GM19467 (cell line): ENCODE measurements at regions not wholly inside any gene's neighbourhood (a gene's known extent, or its start where the extent isn't known, plus 50 kb on each side); places are given as distances from the start of the nearest gene placed in this dataset.

Experiments
- ATAC-seq: cut with Tn5 transposase; IDR thresholded peaks from one replicate; pipeline ENCODE4 v1.9.1; 2021; ENCODE audit warnings: mild to moderate bottlenecking, moderate library complexity; ENCODE audit not compliant: unreplicated experiment

DNA sequence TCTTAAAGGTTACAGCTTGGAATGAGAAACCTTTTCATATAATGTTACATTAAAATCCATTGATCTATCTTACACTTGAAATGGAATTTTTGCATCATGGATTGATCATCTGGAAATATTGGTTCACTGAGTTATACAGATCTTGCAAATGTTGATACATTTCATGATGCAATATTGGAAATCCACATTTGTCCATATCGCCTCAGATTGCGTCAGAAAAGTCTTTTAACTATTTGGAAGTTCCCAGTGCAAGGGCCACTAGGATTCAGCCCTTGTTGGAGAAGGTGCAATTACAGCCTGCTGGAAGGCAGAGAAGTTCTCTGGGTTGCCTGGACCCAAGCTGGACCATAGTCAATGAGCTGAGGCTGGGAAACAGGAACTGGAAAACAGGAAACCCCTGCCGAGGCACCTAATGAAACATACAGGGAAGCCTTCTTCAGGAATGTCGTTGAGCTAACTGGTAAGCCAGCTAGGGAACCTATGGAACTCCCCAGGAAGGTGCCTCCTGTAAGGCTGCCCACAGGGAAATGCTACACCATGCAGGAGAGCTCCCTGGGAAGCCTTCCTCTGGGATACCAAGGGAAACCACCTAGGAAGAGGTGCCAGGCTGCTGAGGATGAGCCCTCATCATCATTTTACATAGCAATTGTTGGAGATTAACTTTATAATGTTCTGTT lies 600.4 kb upstream of the CADM1 start:
- no peak for ATAC-seq

DNA sequence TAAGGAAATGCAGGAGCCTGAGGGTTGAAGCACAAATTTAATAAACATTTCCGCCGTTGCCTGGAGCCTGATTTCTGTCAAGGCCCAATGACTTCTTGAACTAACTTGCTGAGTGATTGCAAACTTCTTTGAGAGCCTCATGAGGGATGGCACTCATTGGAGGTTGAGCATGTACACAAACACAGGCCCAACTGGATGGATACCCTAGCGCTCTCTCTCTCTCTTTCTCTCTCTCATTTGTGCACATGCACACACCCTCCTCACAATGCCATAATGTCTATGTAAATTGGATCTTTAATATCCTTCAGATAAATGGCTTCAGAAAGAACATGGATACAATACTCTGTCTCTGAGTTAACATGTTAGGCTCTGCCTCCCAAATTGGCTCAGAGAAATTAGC lies 597.7 kb upstream of the CADM1 start:
- ATAC-seq = no peak

DNA sequence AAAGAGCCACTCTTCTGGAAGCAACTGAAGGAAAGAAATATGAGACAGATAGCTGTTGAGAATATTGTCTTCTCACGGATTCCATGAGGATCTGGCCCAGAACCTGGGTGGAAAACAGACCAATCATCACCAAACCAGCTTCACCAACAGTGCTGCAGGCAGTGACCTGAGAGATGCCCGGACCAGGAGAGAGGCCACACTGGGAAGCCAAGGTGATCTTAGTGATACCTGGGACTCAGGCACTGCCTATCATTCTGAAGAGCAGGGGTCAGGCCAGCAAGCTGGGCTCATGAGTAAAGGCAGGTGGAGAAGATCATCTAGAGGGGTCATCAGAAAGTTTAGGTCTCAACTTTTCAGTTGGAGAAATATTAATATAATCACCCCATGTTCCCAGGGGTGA lies 595.8 kb upstream of the CADM1 start:
- ATAC-seq = no peak

DNA sequence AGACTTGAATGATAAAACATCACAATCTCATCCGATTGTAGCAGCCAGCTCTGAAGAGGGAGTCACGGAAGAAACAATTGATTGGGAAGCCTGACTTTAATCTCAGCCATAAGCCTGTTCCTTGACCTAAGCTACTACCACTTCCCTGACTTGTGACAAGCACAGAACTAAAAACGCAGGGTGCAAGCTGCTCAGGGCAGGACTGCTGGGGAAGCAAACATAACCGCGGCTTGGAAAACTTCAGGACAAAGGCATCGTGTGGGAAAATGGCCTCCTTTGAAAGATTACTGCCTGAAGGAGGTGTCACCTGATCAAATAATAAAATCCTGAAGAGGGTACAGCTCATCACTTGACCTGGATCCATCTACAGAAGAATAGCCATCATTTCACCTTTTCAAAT lies 595.3 kb upstream of the CADM1 start:
- ATAC-seq = no peak

DNA sequence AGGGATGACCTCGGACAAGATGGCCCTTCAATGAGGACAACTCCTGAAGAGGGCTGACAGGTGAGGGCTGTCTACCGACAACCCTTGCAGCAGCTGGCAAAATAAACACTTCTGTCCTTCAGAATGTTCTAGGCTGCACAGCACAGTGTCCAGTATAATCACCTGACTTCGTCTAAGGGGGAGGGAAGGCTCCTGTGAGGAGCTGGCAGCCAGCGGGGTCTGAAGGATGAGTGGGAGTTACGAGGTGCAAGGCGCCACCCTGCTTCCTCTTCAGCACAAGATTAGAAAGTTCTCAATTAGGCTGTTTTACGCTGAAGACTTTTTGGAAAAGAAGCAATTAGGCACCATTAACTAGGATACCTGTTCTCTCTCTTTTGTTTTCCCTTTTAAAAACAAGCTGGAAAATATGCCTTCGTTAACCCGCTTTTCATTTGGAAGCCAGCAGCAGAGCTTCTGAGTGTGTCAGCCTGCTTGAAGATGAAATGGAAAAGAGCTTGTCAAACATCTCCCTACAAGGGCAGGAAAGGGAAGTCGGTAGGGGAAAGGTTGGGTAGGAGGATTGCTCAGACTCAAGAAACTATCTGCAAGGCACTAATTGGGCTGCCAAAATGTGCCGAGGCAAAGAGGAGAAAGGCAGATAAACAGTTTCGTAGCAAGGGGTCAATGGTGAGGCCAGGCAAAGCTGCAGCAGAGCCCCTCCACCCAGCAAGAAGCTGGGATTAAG lies 592.2 kb upstream of the CADM1 start:
- no peak for ATAC-seq

DNA sequence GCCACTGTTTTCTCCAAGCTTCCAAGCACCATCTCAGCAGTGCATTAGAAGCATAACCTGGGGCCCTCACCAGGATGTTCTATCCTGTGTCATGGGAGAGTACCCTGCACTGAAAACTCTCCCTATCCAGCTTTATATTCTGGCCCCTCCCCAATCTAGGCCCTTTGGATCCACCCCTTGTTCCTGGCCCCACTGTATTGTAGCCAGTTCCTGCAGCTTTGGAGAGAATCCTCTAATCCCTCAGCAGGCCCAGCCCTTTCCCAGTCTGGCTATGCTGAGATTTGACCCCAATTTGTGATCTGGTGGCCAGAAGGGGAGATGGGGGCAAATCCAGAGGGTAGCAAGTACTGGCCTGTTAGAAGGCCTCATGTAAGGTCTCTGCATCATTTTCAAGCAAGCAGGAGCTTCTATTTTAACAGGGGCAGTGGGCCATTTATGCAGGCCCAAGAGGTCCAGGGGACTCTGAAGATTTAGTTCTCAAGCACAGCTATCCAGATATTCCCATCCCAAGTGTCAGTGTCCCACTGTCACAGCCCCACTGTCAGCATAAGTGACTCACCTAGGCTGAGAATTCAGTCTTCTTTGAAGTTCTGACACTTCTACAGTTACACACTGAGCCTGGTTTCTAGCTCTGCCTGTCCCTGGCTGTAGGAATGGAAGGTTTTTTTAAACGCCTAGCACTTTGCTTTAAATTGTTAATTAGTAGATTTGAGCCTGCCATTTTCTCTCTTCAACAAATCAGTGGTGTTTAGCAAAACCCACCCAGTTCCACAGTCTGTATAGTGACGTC lies 589.5 kb upstream of the CADM1 start:
- no peak for ATAC-seq

DNA sequence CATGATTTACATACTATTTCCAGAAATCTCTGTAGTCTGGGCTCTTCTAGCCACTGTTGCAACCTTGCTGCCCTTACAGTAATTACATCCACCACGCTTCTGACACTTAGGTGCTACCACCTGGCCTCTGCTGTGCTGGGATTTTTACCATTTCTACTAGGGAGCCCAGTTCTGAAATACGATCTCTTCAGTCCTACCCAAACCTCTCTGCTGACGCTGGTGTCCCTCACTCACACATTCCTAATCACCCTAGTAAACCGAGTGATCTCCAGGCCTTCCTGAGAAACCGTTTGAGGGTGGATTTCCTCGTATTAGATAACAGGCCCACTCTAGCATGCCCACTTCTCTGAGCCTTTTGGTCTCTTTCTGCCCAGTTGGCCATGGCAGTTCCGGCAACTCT lies 588.9 kb upstream of the CADM1 start:
- no peak for ATAC-seq

DNA sequence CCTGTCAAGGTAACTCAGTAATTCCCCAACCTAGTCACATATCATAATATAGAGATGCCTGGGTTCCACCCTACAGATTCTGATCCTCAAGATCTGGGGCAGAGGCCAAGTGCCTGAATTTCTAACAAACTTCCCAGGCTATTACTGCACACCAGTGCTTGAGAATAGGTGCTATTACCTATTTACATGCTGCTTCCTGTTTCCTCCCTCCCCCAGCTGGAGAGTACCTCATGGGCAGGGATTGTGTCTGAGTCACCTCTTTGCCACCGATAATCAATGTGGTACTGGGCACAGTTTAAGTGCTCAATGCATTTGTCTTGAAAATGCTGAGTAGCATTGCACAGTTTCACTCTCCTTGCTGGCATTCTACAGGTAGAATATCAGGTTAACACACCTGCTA lies 582.2 kb upstream of the CADM1 start:
- ATAC-seq = no peak

DNA sequence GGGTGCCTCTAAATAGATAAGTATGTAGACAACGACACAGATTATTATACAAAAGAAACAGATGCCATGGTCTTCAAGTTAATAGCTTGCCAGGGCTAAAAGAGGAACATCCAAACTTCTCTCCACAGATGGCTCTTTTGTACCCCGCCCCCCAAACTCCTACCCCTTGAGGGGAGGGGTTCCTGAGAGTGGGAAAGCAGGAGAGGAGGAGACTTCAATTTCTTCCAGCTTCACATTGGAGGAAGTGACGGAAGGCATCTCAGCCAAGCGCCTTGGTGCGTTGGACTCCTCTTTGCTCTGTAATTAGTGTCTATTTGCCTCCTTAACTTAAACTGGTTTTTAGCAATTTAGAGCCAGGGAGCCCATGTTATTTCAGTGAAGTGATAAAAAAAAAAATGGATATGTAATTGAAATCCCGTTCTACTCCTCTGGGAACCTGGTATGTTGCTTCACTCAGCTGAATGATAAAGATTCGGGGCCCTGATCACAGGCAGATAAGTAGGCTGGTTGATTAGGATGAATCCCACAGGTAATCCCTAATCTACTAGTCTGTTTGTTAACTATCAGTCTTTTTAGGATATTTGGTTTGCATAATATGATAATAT lies 580.9 kb upstream of the CADM1 start:
- ATAC-seq = no peak

DNA sequence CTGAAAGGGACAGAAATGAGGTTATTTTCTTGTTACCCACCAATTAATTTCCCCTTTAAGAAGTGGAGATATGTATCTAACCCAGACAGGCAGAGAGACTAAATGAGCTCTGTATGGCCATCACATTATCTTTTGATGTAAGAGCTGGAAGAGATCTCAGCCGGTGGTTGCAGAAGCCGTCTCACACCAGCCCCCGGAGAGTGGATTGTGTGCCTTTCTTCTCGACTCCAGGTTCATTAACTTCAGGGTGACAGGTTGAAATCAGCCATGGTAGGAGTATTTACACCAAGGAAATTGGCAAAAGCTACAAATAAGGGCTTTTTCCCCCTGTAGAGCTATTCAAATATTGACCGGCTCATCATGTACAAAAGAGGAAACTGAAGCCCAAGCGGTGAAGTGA lies 580.3 kb upstream of the CADM1 start:
- ATAC-seq = no peak

DNA sequence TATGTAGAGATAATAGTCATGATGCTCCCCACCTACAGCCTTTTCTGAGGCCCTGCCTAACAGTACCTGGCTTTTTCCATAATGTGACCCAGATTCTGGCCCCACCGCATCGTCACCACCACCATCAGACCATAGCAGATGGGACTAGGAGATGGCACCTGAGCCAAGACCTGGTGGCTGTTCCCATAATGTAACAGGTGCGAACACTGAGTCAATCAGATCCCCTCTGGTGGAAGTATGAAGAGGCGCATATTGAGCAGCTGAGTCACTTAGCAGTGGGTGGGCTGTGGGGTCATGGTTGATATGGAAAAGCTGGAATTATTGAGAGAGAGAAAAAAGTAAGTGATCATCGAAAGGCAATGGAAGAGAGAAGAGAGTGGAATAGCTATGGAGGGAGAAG lies 578.0 kb upstream of the CADM1 start:
- ATAC-seq = no peak

DNA sequence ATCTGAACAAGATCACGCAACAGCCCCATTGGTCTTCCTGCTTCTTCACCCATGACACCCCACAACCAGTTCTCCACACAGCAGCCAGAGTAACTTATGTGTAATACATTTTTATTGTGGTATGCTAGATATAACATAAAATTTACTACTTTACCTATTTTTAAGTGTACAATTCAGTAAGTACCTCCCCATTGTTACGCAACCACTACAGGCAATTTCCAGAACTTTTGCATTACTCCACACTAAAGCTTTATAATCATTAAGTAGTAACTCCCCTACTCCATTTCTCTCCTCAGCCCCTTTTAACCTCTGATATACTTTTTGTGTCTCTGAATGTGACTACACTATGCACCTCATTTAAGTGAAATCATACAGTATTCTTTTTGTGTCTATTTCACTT lies 575.4 kb upstream of the CADM1 start:
- no peak for ATAC-seq

DNA sequence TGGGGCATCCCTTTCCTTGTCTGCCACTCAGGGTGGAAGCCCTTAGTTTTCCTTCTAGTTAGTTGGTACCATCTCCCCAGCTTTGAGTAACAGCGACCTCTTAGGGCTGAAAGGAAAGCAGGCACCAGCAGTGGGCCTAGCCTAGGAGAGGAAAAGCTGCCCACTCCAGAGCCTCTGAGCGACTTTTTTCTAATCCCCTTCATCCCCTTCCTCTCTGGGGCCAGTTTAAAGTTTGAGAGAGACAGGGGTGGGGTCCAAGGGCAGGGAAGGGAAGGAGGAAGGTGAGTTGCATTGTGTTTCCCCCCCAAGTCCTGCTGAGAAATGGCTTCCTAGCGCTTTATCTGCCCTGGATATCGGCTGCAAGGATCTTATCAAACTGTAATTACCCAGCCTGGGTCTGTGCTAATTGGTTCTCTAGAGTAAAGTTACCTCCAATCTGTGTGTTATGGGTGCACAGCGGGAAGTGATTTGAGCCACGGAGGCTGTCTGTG lies 573.9 kb upstream of the CADM1 start:
- no peak for ATAC-seq

DNA sequence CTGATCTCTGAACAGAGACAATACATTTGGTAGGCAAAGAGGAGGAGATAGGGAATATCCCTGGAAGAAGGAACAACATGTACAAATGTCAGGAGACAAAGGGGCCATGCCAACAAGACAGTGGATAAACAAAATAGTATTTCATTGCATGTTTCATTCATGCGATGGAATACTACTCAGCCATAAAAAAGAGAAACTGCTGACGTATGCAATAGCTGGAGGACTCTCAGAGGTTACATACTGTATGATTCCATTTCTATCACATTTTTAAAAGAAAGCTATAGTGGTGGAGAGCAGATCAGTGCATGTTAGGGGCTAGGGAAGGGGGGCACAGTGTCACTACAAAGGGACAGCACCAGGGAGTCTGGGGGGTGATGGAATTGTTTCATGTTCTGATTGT lies 572.9 kb upstream of the CADM1 start:
- ATAC-seq = no peak

DNA sequence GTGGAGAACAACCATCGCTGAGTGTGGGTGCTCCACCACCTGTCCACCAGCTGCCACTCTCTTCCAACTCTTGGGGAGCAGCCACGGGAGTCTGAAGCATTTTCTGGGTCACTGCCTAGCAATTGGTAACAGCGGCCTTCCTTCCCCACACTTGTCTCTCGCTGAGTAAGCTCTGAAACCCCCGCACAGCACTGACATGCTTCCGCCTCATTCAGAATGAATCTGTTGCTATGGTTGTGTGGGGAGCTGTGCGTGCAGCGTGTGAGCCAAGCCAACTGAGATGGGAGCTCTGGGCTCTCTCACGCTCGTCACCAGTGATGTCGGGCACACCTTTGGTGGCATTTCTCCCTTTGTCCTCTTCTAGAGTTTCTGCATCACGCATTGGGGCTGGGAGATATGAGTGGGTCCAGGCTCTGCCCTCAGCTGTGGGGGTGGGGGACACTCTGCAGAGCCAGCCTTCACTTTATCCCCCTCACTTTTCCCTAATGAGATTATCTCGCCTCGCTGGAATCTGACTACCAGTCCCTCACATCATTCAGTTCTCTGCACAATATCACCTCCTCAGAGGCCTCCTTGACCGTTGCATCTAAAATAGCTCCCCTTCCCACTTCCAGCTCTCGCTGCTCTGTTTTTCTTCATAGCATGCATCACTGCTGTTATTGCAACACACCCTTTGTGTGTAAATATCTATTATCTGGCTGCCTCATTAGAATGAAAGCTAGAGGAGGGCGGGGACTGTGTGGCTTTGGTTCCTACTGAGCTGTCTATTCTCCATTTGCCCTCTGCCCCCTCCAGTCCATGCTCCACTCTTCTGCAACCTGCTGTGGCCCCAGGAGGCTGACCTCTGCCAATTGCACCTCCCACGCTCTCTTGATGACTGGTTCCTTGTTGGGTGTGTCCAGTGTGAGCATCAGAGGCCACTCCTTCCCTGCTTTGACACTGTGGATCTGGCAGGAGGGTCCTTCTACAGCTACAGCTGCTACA lies 569.9 kb upstream of the CADM1 start:
- peak; percentile 64 for ATAC-seq

DNA sequence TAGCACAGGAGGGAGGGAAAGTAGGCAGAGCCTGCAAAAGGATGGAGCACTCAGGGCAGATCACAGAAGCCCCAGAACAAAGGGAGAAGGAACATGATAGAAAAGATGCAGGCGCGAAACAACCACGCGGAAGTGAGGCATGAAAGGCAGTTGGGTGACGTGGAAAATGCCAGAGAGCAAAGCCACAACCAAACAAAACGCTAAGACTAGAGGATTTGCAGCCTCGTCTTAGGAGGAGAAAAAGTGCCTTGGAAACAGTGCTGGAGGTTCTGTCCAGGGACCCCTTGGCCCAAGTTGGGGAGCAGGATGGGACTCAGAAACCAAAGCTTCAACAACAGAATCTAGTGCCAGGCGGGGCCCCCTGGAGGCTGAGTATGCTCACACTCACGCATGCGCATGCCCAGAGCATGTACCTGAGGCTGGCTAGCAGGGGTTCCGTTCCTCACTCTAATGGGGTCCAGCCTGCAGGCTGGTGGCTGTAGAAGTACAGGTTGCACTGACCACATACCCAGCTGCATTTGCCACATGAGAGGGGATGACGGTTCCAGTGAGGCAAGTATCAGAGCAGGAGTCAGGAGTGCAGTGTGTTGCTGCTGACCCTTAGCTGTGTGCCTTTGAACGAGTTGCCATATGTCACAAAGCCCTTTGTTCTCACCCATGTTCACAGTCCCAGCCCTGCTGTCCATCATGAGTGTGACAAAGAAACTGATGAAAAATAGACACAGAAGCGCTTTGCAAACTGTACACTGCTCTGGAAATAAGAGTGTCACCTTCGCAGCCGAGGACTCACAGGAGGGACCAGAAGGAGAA lies 568.6 kb upstream of the CADM1 start:
- ATAC-seq = no peak

DNA sequence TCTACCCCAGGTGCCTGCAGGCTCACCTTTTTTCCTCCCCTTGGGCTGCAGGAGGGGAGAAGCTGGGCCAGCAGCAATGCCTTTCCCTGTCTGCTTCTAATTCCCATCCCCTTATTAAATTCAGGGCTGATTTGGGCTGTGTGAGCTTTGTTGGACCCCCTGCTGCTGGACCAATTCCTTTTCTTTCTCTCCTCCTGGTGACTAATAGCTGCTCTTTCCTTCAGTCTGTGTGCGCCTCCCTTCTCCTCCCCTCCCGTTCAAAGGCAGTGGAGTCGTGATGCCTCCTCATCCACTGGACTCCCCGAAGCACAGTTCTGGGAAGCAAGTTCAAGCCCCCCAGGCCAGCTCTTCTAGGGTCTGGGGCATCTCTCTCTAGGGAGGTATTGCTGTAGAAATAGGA lies 567.9 kb upstream of the CADM1 start:
- ATAC-seq = no peak

DNA sequence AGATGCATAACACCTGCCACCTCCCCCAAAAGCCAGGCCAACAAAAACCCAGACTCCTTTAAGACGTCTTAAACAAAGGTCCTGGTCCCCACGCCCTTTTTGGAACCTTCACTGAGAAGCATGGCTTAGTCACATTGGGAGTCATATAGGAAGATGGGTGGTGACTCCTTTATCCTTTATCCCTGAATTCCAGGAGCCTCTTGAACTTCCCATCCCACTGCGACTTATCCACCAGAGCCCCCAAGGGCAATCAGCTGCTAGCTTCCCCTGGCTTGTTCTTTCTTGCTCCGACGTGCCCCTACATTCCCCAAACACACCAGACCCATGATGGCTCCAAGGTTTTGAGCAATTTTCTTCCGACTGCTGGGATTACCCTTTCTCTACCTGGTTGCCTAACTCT lies 567.0 kb upstream of the CADM1 start:
- no peak for ATAC-seq

DNA sequence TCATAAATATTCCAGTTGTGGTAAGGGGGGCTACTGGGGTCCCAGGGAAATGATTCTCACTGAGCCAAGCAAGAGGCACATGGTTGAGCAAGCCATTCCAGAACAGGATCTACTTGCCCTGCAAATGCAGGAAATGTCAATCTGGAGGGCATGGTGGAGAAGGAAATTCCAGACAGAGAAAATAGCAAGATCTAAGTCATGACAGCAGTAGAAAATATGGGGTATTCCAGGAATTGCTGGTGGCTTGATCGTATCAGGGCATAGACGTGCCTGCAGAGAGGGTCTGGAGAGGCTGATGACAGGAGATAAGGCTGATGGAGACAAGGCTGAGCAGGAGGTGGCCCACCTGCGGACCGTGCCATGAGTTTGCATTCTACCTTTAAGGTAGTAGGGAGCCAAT lies 566.3 kb upstream of the CADM1 start:
- no peak for ATAC-seq
